SK-N-SH treated with all-trans-retinoic acid at 6 μM for 48 hours (cell line): ENCODE measurements at regions not wholly inside any gene's neighbourhood (a gene's known extent, or its start where the extent isn't known, plus 50 kb on each side); places are given as distances from the start of the nearest gene placed in this dataset.

ENCODE experiments used
- ATAC-seq: fragments of 200-7000 bp; cut with Tn5 transposase; 3 replicates; pipeline ENCODE4 v1.9.1; 2020; ENCODE audit warnings: mild to moderate bottlenecking, moderate library complexity
- ARNTL ChIP-seq: fragments of 450-650 bp; formaldehyde crosslinking; IDR thresholded peaks from 2 replicates; pipeline ENCODE4 v1.5.0; 2020; ENCODE audit warnings: low read depth, mild to moderate bottlenecking, moderate library complexity, borderline replicate concordance
- BACH2 ChIP-seq: fragments of 250-450 bp; sonication (Bioruptor Pico); IDR thresholded peaks from 2 replicates; pipeline ENCODE4 v1.9.0; 2021; ENCODE audit warnings: mild to moderate bottlenecking, borderline replicate concordance
- CREB5 ChIP-seq: fragments of 250-450 bp; sonication (Bioruptor Pico); IDR thresholded peaks from 2 replicates; pipeline ENCODE4 v1.5.1; 2020; ENCODE audit warnings: low read depth, mild to moderate bottlenecking, moderate library complexity
- CSDC2 ChIP-seq: fragments of 250-450 bp; sonication (Bioruptor Pico); IDR thresholded peaks from 2 replicates; pipeline ENCODE4 v1.5.0; 2020; ENCODE audit warnings: mild to moderate bottlenecking, moderate library complexity
- CSRNP3 ChIP-seq: fragments of 250-450 bp; sonication (Bioruptor Pico); IDR thresholded peaks from 2 replicates; pipeline ENCODE4 v1.5.1; 2021; ENCODE audit warnings: mild to moderate bottlenecking, moderate library complexity
- ESRRG ChIP-seq: fragments of 250-450 bp; sonication (Bioruptor Pico); IDR thresholded peaks from 2 replicates; pipeline ENCODE4 v1.6.1; 2021; ENCODE audit warnings: mild to moderate bottlenecking
- GLIS3 ChIP-seq: fragments of 250-450 bp; sonication (Bioruptor Pico); IDR thresholded peaks from 2 replicates; pipeline ENCODE4 v1.5.0; 2020; ENCODE audit warnings: mild to moderate bottlenecking, moderate library complexity
- ISL1 ChIP-seq: fragments of 250-450 bp; sonication (Bioruptor Pico); IDR thresholded peaks from 2 replicates; pipeline ENCODE4 v2.1.2; 2022; ENCODE audit warnings: mild to moderate bottlenecking, moderate library complexity
- OSR1 ChIP-seq: fragments of 250-450 bp; sonication (Bioruptor Pico); IDR thresholded peaks from 2 replicates; pipeline ENCODE4 v1.8.0; 2022; ENCODE audit warnings: moderate library complexity, mild to moderate bottlenecking, inconsistent platforms
- PATZ1 ChIP-seq: fragments of 250-450 bp; sonication (Bioruptor Pico); IDR thresholded peaks from 2 replicates; pipeline ENCODE4 v1.8.0; 2020; ENCODE audit warnings: mild to moderate bottlenecking, moderate library complexity, borderline replicate concordance
- POU6F1 ChIP-seq: fragments of 250-450 bp; sonication (Bioruptor Pico); IDR thresholded peaks from 2 replicates; pipeline ENCODE4 v1.8.0; 2021; ENCODE audit warnings: low read depth, mild to moderate bottlenecking, moderate library complexity, borderline replicate concordance
- PPARA ChIP-seq: fragments of 250-450 bp; sonication (Bioruptor Pico); IDR thresholded peaks from 2 replicates; pipeline ENCODE4 v1.5.0; 2020; ENCODE audit warnings: mild to moderate bottlenecking, borderline replicate concordance
- RARB ChIP-seq: fragments of 250-450 bp; sonication (Bioruptor Pico); IDR thresholded peaks from 2 replicates; pipeline ENCODE4 v1.8.0; 2021; ENCODE audit warnings: mild to moderate bottlenecking, moderate library complexity
- SNAI2 ChIP-seq: fragments of 250-450 bp; sonication (Bioruptor Pico); IDR thresholded peaks from 2 replicates; pipeline ENCODE4 v1.5.0; 2020; ENCODE audit warnings: mild to moderate bottlenecking, moderate library complexity
- TCF4 ChIP-seq: fragments of 250-450 bp; sonication (Bioruptor Pico); IDR thresholded peaks from 2 replicates; pipeline ENCODE4 v1.8.0; 2021; ENCODE audit warnings: mild to moderate bottlenecking, moderate library complexity, borderline replicate concordance
- TOX ChIP-seq: fragments of 250-450 bp; sonication (Bioruptor Pico); IDR thresholded peaks from 2 replicates; pipeline ENCODE4 v1.8.0; 2021; ENCODE audit warnings: mild to moderate bottlenecking, moderate library complexity, borderline replicate concordance
- ZC3H10 ChIP-seq: fragments of 250-450 bp; sonication (Bioruptor Pico); IDR thresholded peaks from 2 replicates; pipeline ENCODE4 v1.5.1; 2021; ENCODE audit warnings: mild to moderate bottlenecking, moderate library complexity
- ZFP3 ChIP-seq: fragments of 250-450 bp; sonication (Bioruptor Pico); IDR thresholded peaks from 2 replicates; pipeline ENCODE4 v1.5.0; 2020; ENCODE audit warnings: mild to moderate bottlenecking, moderate library complexity
- ZFP30 ChIP-seq: fragments of 450-650 bp; formaldehyde crosslinking; IDR thresholded peaks from 2 replicates; pipeline ENCODE4 v1.5.0; 2022; ENCODE audit warnings: mild to moderate bottlenecking, moderate library complexity
- ZNF70 ChIP-seq: fragments of 450-650 bp; formaldehyde crosslinking; IDR thresholded peaks from 2 replicates; pipeline ENCODE4 v1.5.0; 2020; ENCODE audit warnings: mild to moderate bottlenecking, moderate library complexity
- ZNF8 ChIP-seq: fragments of 450-650 bp; formaldehyde crosslinking; IDR thresholded peaks from 2 replicates; pipeline ENCODE4 v1.5.0; 2020; ENCODE audit warnings: mild to moderate bottlenecking, moderate library complexity

GRCh38 chr4:108417923-108418322 is 202.5 kb upstream of the RPL34 start:
- TF ChIP-seq POU6F1 (CRISPR knock-in tag) (no peak), PATZ1 (CRISPR knock-in tag) (no peak), ZFP30 (CRISPR knock-in tag) (no peak), GLIS3 (CRISPR knock-in tag) (no peak), ZNF70 (no peak), ZC3H10 (CRISPR knock-in tag) (no peak), ESRRG (CRISPR knock-in tag) (no peak), CREB5 (no peak), ZFP3 (CRISPR knock-in tag) (no peak), PPARA (no peak), BACH2 (no peak), RARB (CRISPR knock-in tag) (no peak), SNAI2 (CRISPR knock-in tag) (no peak), TCF4 (CRISPR knock-in tag) (no peak), TOX (CRISPR knock-in tag) (no peak)
- ATAC-seq, result no peak

GRCh38 chr4:108416831-108417230 is 203.5 kb upstream of the RPL34 start:
- no peak for ATAC-seq
- TF ChIP-seq TCF4 (CRISPR knock-in tag), result no peak
- TF ChIP-seq ARNTL (CRISPR knock-in tag), result no peak
- TF ChIP-seq ISL1 (CRISPR knock-in tag), result no peak
- no peak for TF ChIP-seq PPARA
- no peak for TF ChIP-seq ZNF8 (CRISPR knock-in tag)
- no peak for TF ChIP-seq ZFP3 (CRISPR knock-in tag)
- no peak for TF ChIP-seq ZC3H10 (CRISPR knock-in tag)
- TF ChIP-seq CSRNP3 (CRISPR knock-in tag), result no peak
- no peak for TF ChIP-seq ZFP30 (CRISPR knock-in tag)
- TF ChIP-seq OSR1 (CRISPR knock-in tag), result no peak

GRCh38 chr4:108415389-108415788 is 205.0 kb upstream of the RPL34 start:
- ATAC-seq, result no peak

More at GRCh38 chr4:108415389-108415788, 205.0 kb upstream of the RPL34 start:
- TF ChIP-seq BACH2 (no peak), ISL1 (CRISPR knock-in tag) (no peak), CSRNP3 (CRISPR knock-in tag) (no peak), CSDC2 (CRISPR knock-in tag) (no peak), ZFP30 (CRISPR knock-in tag) (no peak), GLIS3 (CRISPR knock-in tag) (no peak), SNAI2 (CRISPR knock-in tag) (no peak), PATZ1 (CRISPR knock-in tag) (no peak), CREB5 (no peak), ARNTL (CRISPR knock-in tag) (no peak), RARB (CRISPR knock-in tag) (no peak), OSR1 (CRISPR knock-in tag) (no peak), ZNF70 (no peak), TCF4 (CRISPR knock-in tag) (no peak), PPARA (no peak), ZNF8 (CRISPR knock-in tag) (no peak)
- TF ChIP-seq, all 23 proteins: peak for 0
